ENCODE measurements at regions not wholly inside any gene's neighbourhood (a gene's known extent, or its start where the extent isn't known, plus 50 kb on each side); places are given as distances from the start of the nearest gene placed in this dataset.

DNA sequence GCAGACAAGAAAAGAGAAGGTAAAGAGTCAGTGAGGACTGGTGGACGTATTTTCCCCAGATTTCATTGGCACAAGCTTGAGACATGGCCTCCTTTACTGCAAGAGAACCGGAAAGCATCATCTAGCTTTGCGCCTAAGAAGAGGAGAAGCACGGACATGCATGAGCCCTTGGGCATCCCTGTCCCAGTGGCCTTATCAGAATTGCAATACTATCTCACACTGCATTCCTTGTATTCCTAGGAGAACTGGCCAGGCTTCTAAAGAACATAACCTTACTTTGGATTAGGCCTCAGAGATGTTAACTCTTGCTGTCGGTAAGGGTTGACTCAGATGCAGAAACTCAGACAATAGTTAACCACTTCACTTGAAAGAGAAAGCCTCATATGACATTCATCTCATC is 229.5 kb upstream of the PRICKLE2 start:
- no peak for TF ChIP-seq YY1 (IDR thresholded peaks at IDR 0.05; ENCODE audit: insufficient read depth, insufficient read length)
- TF ChIP-seq SUZ12 (IDR thresholded peaks at IDR 0.05; ENCODE audit: extremely low read depth, insufficient read depth, insufficient read length), result no peak
- TF ChIP-seq ZNF274 (IDR thresholded peaks at IDR 0.05; ENCODE audit: low read depth, low read length), result no peak
